H9 (cell line): ENCODE measurements at regions not wholly inside any gene's neighbourhood (a gene's known extent, or its start where the extent isn't known, plus 50 kb on each side); places are given as distances from the start of the nearest gene placed in this dataset.

ENCODE experiments used
- DNase-seq: peaks from one replicate; pipeline ENCODE4 v3.0.0-alpha.2; 2017
- H2AFZ ChIP-seq: one replicate; pipeline ENCODE4 v1.6.1; 2013; ENCODE audit warnings: mild to moderate bottlenecking, low read length, control low read depth, moderate library complexity
- H2AK5ac ChIP-seq: 2 replicates; pipeline ENCODE4 v1.6.1; 2013; ENCODE audit warnings: low read length, control low read depth, mixed read lengths; ENCODE audit not compliant: insufficient read length
- H2BK120ac ChIP-seq: one replicate; pipeline ENCODE4 v1.6.1; 2013; ENCODE audit warnings: low read depth, mild to moderate bottlenecking, low read length, control low read depth, inconsistent platforms; ENCODE audit not compliant: poor library complexity, severe bottlenecking
- H2BK12ac ChIP-seq: 2 replicates; pipeline ENCODE4 v1.6.1; 2013; ENCODE audit warnings: low read length, control low read depth, mixed read lengths, low read depth; ENCODE audit not compliant: insufficient read length
- H2BK15ac ChIP-seq: 2 replicates; pipeline ENCODE4 v1.6.1; 2013; ENCODE audit warnings: low read depth, low read length, control low read depth
- H2BK20ac ChIP-seq: one replicate; pipeline ENCODE4 v1.6.1; 2013; ENCODE audit warnings: low read depth, mild to moderate bottlenecking, low read length, control low read depth, inconsistent platforms; ENCODE audit not compliant: poor library complexity, severe bottlenecking
- H2BK5ac ChIP-seq: 2 replicates; pipeline ENCODE4 v1.6.1; 2013; ENCODE audit warnings: low read length, control low read depth, mixed read lengths; ENCODE audit not compliant: insufficient read length
- H3K14ac ChIP-seq: 2 replicates; pipeline ENCODE4 v1.6.1; 2013; ENCODE audit warnings: low read length, control low read depth; ENCODE audit not compliant: insufficient read depth
- H3K18ac ChIP-seq: 2 replicates; pipeline ENCODE4 v1.6.1; 2013; ENCODE audit warnings: low read depth, mild to moderate bottlenecking, mixed read lengths, low read length, control low read depth; ENCODE audit not compliant: insufficient read length
- H3K23ac ChIP-seq: 2 replicates; pipeline ENCODE4 v1.6.1; 2013; ENCODE audit warnings: low read length, control low read depth, mixed read lengths, low read depth; ENCODE audit not compliant: insufficient read length
- H3K23me2 ChIP-seq: 2 replicates; pipeline ENCODE4 v1.6.1; 2013; ENCODE audit warnings: low read depth, mild to moderate bottlenecking, mixed read lengths, low read length, control low read depth; ENCODE audit not compliant: insufficient read length, poor library complexity, severe bottlenecking
- H3K27ac ChIP-seq: 2 replicates; pipeline ENCODE4 v1.5.1; 2013; ENCODE audit warnings: low read length, control low read depth, mixed read lengths, low read depth; ENCODE audit not compliant: insufficient read length
- H3K27me3 ChIP-seq: 2 replicates; pipeline ENCODE4 v1.6.1; 2013; ENCODE audit warnings: low read length, control low read depth, inconsistent platforms; ENCODE audit not compliant: insufficient read depth
- H3K4ac ChIP-seq: 2 replicates; pipeline ENCODE4 v1.6.1; 2013; ENCODE audit warnings: low read depth, mild to moderate bottlenecking, control low read depth, inconsistent platforms, low read length, moderate library complexity
- H3K4me1 ChIP-seq: 2 replicates; pipeline ENCODE4 v1.6.1; 2013; ENCODE audit warnings: low read length, control low read depth, inconsistent platforms; ENCODE audit not compliant: insufficient read depth
- H3K4me2 ChIP-seq: 2 replicates; pipeline ENCODE4 v1.6.1; 2013; ENCODE audit warnings: low read length, control low read depth, mixed read lengths; ENCODE audit not compliant: insufficient read length, insufficient read depth
- H3K56ac ChIP-seq: 2 replicates; pipeline ENCODE4 v1.6.1; 2013; ENCODE audit warnings: low read depth, mild to moderate bottlenecking, mixed read lengths, low read length, control low read depth; ENCODE audit not compliant: insufficient read length
- H3K79me1 ChIP-seq: 2 replicates; pipeline ENCODE4 v1.6.1; 2013; ENCODE audit warnings: low read depth, mild to moderate bottlenecking, moderate library complexity, low read length, control low read depth, inconsistent platforms; ENCODE audit not compliant: insufficient read depth, poor library complexity, severe bottlenecking
- H3K79me2 ChIP-seq: 2 replicates; pipeline ENCODE4 v1.6.1; 2013; ENCODE audit warnings: low read length, control low read depth, inconsistent platforms; ENCODE audit not compliant: insufficient read depth
- H3K9ac ChIP-seq: 2 replicates; pipeline ENCODE4 v1.6.1; 2013; ENCODE audit warnings: low read length, control low read depth, mixed read lengths; ENCODE audit not compliant: insufficient read length; ENCODE audit errors: extremely low read depth
- H3K9me3 ChIP-seq: one replicate; pipeline ENCODE4 v1.6.1; 2013; ENCODE audit warnings: low read depth, low read length, inconsistent platforms; ENCODE audit not compliant: control insufficient read depth
- H3T11ph ChIP-seq: one replicate; pipeline ENCODE4 v1.6.1; 2013; ENCODE audit warnings: mild to moderate bottlenecking, low read length, control low read depth, inconsistent platforms
- H4K20me1 ChIP-seq: one replicate; pipeline ENCODE4 v1.6.1; 2013; ENCODE audit not compliant: control insufficient read depth, insufficient read length, insufficient read depth
- H4K5ac ChIP-seq: 2 replicates; pipeline ENCODE4 v1.6.1; 2013; ENCODE audit warnings: low read depth, mild to moderate bottlenecking, mixed read lengths, low read length, control low read depth; ENCODE audit not compliant: insufficient read length
- H4K8ac ChIP-seq: replicated peaks from 2 replicates; pipeline ENCODE4 v1.6.1; 2013; ENCODE audit warnings: low read length, control low read depth, mixed read lengths, low read depth; ENCODE audit not compliant: insufficient read length
- H4K91ac ChIP-seq: 2 replicates; pipeline ENCODE4 v1.6.1; 2013; ENCODE audit warnings: low read depth, mild to moderate bottlenecking, moderate library complexity, mixed read lengths, low read length, control low read depth; ENCODE audit not compliant: insufficient read length
- H3K27ac Mint-ChIP-seq, 3 experiments: 2 replicates in 2 of 3; 3 replicates in 1 of 3; pipeline ENCODE4 v1.8.0; 2020 to 2021; ENCODE audit warnings: mixed read lengths in 3 of 3, mild to moderate bottlenecking in 1 of 3, moderate library complexity in 1 of 3
- H3K27me3 Mint-ChIP-seq: 2 replicates; pipeline ENCODE4 v1.8.0; 2021; ENCODE audit warnings: low read depth, mild to moderate bottlenecking, moderate library complexity, mixed read lengths
- H3K36me3 Mint-ChIP-seq, 3 experiments: 2 replicates in 2 of 3; 3 replicates in 1 of 3; pipeline ENCODE4 v1.8.0; 2020 to 2021; ENCODE audit warnings: low read depth in 3 of 3, mixed read lengths in 3 of 3; ENCODE audit not compliant: insufficient read depth in 1 of 3
- H3K4me1 Mint-ChIP-seq, 2 experiments: 2 replicates each; pipeline ENCODE4 v1.8.0; 2020; ENCODE audit warnings: mixed read lengths in 2 of 2
- H3K4me3 Mint-ChIP-seq, 2 experiments: 2 replicates in 1 of 2; 3 replicates in 1 of 2; pipeline ENCODE4 v1.8.0; 2020 to 2021; ENCODE audit warnings: mild to moderate bottlenecking in 2 of 2, mixed read lengths in 2 of 2, moderate library complexity in 1 of 2
- H3K9me3 Mint-ChIP-seq, 2 experiments: 2 replicates in 1 of 2; 3 replicates in 1 of 2; pipeline ENCODE4 v1.8.0; 2020; ENCODE audit warnings: mild to moderate bottlenecking in 2 of 2, mixed read lengths in 2 of 2, moderate library complexity in 1 of 2
- CTCF ChIP-seq: fragments of 200-600 bp; sonication (generic); conservative IDR thresholded peaks from 3 replicates; pipeline ENCODE4 v1.8.0; 2021; ENCODE audit warnings: antibody characterized with exemption, mild to moderate bottlenecking
- WGBS: extraction: QIAGEN DNeasy Blood & Tissue Kit; methylation state at CpG from one replicate; pipeline ENCODE4 v1.1.7; 2013; ENCODE audit warnings: missing lambda C conversion rate, low lambda C conversion rate, mixed read lengths; ENCODE audit not compliant: insufficient read length; ENCODE audit errors: extremely low coverage; 5-methylcytosine and 5-hydroxymethylcytosine counted together

- Histone ChIP-seq H2BK15ac (no peak overlapping the region), H3K9me3 (no peaks in the 10 kb centered on the region), H4K5ac (no peak overlapping the region), H3K27ac (no peak overlapping the region), H3K4me2 (no peak overlapping the region), H4K8ac (no peak overlapping the region), H3K23ac (no peak overlapping the region), H3K14ac (no peak overlapping the region), H3T11ph (no peak overlapping the region), H3K79me1 (no peaks in the 10 kb centered on the region), H3K18ac (no peak overlapping the region), H2BK120ac (no peak overlapping the region), H2AK5ac (no peak overlapping the region), H4K20me1 (peaks cover 3% of the 10 kb centered on the region), H3K4ac (no peak overlapping the region), H4K91ac (no peak overlapping the region), H3K4me1 (no peaks in the 10 kb centered on the region; the same call in 1 of the 2 replicates), H3K23me2 (no peaks in the 10 kb centered on the region), H3K79me2 (no peaks in the 10 kb centered on the region), H2BK12ac (no peak overlapping the region), H3K27me3 (no peaks in the 10 kb centered on the region), H2BK5ac (no peak overlapping the region), H3K9ac (no peak overlapping the region), H2AFZ (no peak overlapping the region), H3K56ac (no peak overlapping the region), H2BK20ac (no peak overlapping the region)
- TF ChIP-seq CTCF = no peak
- H3K4me3 Mint-ChIP-seq = no peak overlapping the region
- H3K27me3 Mint-ChIP-seq = peaks cover 18% of the 10 kb centered on the region
- H3K36me3 Mint-ChIP-seq = peaks cover 0 to 2% (median 0%) of the 10 kb centered on the region in 3 experiments; a peak in 1 of 7 replicates
- WGBS = no CpG with 5 or more reads among the region's 3 CpGs
- peaks cover 16 to 26% of the 10 kb centered on the region in 2 experiments for H3K4me1 Mint-ChIP-seq
- no peak overlapping the region; a peak in 1 of 7 replicates for H3K27ac Mint-ChIP-seq
- peaks cover 0 to under 1% of the 10 kb centered on the region in 2 experiments; a peak in 2 of 5 replicates for H3K9me3 Mint-ChIP-seq
- DNase-seq = no peak
Measured at GRCh38 chr12:131586761-131587160, 124.1 kb upstream of the SFSWAP start.
